HG03060 (cell line): ENCODE measurements at regions not wholly inside any gene's neighbourhood (a gene's known extent, or its start where the extent isn't known, plus 50 kb on each side); places are given as distances from the start of the nearest gene placed in this dataset.

Experiments used
- ATAC-seq: cut with Tn5 transposase; IDR thresholded peaks from one replicate; pipeline ENCODE4 v1.9.1; 2021; ENCODE audit warnings: low read depth, moderate number of reproducible peaks; ENCODE audit not compliant: unreplicated experiment

DNA sequence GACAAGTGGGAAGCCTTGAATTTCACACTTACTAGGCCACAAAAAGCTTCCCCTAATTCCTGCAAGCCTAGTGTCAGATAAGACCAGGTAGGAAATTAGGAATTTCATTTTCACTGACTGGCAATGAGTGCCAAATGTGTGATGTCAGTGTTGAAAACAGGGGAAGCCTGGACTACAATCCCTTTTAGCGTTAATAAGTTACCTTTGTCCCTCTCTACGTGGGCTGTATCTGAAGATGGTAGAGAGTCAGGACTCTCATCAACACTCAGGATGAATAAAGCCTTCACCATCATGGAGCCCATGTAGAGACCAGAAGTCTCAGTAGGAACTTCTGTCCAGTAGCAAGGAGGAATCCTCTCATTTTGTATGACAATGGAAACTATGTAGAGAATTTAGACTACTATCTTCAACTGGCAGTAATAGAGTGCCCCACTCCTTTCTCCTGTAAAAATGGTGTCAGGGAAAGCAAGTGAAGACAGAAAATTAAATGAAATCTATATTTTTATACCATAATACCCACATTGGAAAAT lies 324.1 kb upstream of the KLHL1 start:
- no peak for ATAC-seq

DNA sequence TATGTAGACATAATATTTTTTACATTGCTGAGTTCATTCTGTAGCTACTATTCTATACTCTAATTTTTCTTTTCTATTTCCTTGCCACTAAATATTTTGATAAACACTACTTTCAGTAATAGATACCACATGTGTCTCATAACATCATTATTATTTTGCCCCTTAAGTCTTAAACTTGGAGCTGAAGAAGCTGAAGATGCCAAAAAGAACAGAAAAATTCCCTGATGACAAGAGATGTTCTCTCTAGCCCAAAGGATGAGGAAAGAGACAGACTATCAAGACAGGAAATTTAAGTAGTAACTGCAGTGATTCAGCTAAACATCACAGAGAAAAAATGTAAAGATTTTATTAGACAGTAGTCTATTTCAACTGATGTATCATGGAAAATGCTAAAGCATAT lies 322.0 kb upstream of the KLHL1 start:
- no peak for ATAC-seq

DNA sequence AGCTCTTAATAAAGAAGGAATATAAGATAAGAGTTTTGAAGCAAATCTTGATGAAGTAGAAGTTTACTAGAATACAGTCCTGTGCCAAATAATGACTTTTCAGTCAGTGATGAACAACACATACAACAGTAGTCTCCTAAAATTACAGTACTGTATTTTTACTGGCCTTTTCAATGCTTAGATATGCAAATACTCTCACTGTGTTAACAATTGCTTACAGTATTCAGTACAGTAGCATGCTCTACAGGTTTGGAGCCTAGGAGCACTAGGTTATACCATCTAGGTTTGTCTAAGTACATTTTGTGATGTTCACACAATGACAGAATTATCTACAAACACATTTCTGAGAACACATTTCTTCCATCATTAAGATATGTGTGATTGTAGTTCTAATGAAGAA lies 316.7 kb upstream of the KLHL1 start:
- no peak for ATAC-seq

DNA sequence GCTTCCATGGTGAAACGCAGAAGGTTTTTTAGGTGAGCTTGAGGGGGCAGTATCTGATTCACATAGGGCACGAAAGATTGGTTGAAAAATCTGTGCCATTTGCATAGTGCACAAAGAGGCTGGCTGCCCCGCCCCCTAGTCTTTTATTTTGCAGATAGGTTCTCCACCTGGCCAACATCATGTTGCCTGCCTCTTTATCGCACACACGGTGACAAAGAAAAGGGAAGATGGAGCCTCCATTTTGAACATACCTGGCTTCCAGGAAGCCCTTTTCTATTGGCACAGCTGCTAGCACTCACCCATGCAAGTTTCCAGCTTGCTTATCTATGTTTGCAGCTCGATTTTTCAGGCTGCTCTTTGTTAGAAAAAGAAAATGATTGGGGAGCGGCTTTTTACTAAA lies 316.2 kb upstream of the KLHL1 start:
- ATAC-seq = no peak

DNA sequence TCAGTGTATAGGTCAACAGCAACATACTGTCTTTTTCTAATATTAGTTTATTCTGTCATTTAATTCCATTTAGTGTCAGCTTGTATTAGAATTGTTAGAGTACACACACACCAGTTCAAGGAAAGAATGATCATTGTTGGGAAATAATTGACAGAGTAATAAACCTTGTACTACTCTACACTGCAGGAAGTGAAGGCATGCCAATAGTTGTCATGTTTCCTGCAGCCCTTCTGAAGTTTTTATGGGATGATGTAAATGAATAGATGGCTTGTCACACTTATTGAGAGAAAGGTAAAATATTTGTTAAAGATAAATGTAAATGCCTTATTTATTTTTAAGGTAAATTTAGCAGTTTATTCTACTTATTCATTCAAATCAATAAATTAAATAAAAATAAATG lies 306.9 kb upstream of the KLHL1 start:
- ATAC-seq = no peak

DNA sequence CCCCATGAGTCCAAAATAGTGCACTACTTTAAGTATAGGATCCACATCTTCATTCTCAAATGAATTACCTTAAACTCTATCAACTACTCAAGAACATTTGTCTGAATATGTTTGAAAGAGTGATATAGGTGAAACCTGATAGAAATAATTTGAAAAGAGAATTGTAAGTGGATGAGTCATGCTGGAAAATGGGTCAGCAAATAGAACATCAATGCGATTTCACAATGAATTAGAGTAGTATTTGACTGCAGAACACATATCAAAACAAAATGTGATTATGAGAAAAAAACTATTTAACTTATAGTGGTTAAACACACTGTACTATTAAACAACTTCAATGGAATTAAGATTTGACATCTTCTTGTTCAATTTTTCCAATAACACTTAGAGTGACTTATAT lies 300.6 kb upstream of the KLHL1 start:
- ATAC-seq = no peak

DNA sequence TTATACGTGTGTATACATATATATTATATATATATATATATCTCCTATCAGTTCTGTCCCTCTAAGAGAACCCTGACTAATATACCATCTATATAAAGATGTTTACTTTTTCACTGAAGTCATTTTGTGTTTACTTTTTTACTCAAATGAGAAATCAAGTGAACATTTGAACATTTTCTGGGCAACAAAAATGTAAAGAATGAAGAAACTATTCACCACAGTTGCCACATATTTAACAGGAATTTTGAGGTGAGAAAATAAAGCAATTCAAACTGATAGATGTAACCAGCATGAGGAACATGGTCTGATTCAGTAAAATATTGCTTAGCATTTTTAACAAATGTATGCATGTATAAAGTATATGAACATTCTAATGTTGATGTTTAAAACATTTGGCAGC lies 299.2 kb upstream of the KLHL1 start:
- ATAC-seq = no peak

DNA sequence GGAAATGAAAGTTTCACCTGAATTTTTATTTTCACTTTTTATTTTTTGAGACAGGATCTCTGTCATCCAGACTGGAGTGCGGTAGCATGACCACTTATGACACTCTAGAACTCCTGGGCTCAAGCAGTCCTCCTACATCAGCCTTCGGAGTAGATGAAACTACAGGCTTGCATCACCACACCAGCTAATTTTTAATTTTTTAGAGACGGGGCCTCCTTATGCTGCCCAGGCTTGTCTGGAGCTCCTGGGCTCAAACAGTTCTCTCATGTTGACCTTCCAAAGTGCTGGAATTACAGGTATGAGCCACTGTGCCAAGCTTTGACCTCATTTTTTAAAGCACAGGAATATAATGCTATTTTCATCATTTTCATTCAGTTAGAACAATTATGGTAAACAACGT lies 297.0 kb upstream of the KLHL1 start:
- ATAC-seq = no peak

DNA sequence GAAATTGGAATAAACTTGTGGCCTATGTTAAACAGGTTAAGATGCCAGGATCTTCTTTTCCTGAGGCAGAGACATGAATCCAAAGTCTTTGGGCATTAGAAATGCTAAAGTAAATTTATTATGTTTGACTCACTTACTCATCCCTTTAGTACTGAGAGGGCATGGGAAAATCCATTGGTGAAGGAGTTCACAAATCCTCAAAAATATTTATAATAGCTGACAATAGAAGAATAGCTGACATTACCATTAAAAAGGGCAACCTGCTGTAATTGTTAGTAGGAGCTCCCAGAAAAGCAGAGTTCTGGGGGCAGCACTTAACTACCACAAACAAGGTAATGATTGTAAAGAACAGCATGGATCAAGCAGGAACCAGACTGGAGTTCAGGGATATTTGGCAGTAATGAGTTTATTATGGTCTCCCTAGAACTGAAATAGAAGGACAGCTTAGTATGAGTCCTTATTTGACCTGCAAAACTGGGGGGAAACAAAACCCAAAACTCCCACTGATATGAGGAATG lies 285.8 kb upstream of the KLHL1 start:
- no peak for ATAC-seq

DNA sequence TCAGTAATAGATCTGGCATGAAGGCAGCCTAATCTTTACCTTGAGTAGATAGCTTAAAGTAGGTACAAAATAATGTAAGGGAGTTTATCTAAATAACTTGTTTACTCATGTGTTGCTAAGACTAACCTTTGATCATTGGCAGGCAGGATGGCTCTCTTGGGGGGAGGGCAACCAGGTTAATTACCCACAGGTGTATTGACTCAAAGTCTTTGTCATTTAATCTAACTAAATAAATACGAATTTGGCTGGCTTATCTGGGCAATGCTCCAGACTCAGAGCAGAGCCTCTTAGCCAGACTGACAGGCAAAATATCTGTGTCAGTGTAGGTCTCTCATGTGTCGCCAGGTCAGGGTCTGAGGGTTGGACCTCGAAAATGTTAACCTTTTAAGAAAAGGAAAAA lies 283.4 kb upstream of the KLHL1 start:
- no peak for ATAC-seq

DNA sequence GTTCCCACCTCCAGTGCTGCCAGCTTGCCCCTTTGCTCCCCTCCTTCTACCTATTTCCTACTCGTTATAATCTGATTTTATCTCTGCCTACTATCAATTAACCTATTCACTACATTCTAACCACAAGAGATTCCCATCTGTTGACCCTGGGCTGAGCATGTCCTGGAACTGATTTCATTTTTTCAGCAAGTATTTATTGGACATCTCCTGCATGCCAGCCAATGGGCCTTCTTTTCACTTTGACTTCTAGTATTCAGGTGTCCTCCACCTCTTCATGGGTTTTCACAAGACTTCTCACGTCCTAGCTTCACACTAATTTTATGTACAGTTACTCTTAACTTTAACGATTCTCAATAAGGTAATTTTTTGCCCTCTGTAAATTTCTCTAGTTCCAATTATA lies 282.7 kb upstream of the KLHL1 start:
- no peak for ATAC-seq

DNA sequence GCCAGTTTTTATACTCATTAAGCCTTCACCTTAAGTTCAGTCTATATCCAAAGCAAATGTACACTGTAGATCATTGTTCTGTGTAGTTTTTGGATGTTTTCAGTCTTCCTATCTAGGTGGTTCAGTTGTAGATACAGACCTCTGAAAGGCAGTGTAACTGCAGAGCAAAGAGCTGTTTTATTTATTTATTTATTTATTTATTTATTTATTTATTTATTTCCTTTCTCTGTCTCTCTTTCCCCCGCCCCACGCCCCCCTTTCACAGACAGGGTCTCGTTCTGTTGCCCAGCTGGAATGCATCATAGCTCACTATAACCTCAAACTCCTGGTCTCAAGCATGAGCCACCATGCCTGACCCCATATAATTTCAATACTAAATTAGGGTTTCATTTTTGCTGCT lies 281.8 kb upstream of the KLHL1 start:
- ATAC-seq = no peak

DNA sequence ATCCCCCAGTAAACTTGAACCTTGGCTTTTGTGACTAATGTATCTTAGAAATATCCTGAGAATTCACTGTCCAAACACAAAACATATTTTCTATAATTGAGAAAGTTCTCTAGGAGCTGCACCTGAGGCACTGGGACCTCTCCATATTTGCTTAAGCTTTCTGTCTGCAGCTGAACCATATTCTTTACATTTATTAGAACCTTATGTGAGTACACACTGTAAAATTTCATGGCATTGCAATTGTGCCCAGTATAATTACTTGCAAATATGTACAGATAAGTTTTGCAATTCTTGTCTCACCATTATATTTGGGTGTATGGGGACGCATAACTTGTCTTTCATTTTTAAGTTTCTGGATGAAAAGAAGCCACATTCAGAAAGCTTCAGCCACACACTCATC lies 280.7 kb upstream of the KLHL1 start:
- no peak for ATAC-seq

DNA sequence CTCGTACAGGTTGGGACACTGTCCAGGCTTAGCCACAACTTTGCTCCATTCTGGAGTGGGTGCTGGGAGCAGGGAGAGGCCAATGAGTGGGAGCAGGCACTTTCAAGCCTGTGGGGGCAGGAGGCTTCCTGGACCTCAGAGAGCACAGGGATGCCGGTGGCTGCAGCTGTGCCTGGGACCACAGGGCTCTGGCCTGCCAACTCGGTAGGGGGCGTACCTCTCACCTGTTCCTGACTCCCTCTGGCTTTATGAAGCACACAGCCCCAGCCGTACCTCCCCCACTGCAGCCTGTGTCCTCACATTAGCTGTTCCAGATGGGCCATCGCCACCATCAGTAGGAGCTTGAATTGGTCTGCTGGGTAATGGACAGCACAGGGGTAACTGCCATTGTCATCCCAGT lies 278.7 kb upstream of the KLHL1 start:
- no peak for ATAC-seq

DNA sequence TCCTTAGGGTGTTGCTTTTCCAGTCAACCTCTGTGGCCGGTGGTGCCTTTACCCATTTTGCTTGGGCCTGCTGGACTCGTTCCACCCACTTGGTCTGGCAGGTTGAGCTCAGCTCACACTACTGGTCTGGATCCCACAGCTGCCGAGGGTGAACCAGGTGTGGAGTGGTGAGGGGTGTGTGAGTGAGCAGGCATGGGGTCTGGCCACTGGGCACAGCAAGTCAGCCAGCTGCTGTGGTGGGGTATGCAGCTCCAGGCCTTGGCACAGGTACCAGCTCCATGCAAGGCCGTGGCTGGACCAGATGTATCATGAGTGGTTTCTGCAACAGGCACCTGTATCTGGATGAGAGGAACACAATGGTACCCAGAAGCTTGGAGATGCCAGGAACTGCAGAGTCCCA lies 277.6 kb upstream of the KLHL1 start:
- no peak for ATAC-seq

DNA sequence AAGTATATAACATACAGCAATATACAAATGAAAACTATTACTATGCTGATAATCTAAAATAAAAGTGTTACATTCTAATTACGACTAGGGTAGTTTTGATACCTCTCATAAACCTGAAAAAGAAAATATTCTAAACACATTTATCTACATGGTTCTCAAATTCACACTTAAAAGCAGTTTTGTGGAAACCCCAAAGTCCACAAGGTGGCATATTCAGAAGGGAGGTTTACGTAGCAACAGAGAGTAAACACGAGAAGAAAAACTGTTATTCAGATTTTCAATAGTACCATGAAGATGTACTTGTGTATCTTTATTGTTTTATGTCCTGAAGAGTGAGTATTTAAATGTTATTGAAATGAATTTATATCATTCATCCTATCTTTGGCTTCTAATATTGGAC lies 275.9 kb upstream of the KLHL1 start:
- ATAC-seq = no peak

DNA sequence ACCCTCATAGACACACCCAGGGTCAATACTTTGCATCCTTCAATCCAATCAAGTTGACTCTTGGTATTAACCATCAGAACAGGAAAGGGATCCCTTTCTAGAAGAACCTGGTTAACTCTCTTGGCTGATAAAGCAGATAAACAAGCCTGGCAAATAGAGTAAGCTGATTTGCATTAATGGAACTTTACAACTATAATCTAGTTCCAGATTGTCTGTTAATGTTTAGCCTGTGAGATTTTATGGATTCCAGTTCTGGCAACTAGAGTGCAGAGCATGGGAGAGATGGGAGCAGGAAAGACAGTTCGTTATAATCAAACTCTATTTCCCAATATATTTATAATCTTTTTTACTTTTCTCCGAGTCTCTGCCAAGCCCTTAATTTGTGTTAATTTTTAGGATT lies 272.6 kb upstream of the KLHL1 start:
- ATAC-seq = no peak

DNA sequence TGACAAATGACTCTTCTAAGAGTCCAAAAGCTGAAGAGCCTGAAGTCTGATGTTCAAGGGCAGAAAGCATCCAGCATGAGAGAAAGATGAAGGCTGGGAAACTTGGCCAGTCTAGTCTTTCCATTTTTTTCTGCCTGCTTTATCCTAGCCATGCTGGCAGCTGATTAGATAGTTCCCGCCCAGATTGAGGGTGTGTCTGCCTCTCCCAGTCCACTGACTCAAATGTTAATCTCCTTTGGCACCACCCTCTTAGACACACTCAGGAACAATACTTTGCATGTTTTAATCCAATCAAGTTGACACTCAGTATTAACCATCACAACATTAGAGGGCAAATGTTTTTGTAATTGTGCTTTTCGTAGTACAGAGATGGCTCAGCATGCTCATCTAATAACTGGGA lies 267.5 kb upstream of the KLHL1 start:
- ATAC-seq = no peak

DNA sequence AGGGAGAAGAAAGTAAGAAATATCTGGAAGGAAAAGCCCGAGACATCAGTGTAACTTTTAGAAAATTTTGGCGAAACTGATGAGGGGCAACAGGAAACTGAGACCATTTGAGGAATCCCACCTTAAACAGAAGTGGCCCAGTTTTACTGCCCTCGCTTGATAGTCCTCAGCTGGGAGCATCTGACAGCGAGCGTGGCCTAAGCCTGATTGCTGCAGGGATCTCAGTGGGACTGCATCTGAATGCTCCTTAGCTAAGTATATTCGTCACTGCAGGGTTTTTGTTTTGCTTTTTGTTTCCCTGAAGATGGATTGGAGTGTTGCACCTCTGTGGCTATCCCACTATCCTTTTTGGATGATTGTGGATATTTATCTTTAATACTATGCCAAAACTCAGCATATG lies 262.7 kb upstream of the KLHL1 start:
- no peak for ATAC-seq

DNA sequence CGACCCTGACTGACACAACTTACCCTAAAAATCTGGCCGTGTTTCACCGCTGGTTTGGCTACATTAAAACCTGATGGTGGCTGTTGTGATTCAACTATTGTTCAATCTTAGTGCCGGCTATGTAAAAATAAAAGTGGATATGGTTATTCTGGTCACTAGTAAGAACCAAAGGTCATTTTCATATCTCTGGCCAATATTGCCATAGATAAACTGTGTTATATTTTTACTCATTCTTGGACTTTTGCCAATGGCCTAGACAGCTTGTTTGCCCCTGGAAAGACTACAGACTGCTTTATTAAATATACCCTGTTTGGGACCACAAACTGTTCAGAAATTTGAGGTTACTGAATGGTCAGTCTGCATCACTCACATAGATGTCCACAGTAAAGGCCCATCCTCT lies 258.5 kb upstream of the KLHL1 start:
- no peak for ATAC-seq

DNA sequence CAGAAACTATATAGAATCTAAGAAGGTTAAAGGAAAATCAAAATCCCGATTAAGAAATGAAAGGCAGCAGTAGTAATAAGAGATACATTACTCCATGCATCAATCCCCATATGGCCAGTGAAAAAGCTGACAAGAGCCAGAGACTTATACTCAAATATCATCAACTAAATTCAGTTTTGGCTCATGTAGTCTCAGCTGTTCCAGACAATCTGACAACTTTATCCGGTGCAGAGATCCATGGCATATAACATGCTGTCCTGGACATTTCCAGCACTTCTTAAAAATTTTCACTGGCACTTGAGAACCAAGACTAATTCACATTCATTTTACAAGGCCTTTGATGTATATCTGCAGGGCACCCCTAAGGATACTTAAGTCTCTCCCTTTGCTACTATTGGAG lies 255.7 kb upstream of the KLHL1 start:
- no peak for ATAC-seq

DNA sequence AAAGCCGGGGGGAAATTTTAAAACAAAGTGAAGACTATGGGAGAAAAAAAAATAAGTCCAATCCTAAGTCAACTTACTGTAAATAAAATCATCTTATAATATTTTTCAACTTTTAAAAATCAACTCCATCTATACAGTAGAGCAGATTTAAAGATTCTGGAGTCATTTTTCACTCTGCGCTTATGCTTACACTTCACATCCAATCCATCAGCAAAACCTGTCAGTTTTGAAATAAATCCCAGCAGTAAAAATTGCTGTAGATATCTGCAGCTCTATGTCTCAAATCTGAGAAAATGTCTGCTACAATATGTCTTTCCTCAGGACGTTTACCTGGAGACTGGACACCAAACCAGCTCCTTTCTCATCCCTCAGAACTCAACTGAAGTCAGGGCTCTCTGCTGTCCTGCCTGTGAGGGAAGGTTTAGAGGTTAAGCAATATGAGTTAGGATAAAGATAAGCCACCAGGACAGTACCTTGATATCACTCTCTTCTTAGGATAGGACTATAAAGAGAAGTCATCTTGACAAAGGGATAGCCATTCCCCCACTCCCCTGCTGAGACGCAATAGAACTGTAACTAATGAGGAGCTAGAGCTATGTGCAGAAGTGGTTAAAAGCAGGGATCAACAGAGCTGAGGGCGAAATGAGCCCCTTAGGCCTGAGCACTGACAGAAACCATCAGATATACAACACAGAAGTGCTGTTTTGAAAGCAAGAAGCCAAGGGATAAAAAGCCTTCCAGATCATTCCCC lies 254.7 kb upstream of the KLHL1 start:
- no peak for ATAC-seq

DNA sequence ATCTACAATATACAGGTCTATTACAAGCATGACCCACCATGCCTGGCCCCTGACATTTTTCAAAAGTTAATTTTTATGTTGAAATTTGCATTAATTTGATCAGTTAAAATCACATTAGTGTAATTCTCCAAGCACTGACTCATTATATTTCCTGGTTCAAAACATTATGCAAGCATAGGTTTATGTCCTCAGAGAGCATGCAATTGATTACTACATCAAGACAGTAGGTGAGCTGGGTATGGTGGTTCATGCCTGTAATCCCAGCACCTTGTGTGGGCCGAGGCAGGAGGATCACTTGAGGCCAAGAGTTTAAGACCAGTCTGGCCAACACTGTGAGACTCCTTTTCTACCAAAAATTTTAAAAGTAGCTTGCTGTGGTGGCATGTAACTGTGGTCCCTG lies 248.8 kb upstream of the KLHL1 start:
- no peak for ATAC-seq
